ENCODE measurements at regions not wholly inside any gene's neighbourhood (a gene's known extent, or its start where the extent isn't known, plus 50 kb on each side); places are given as distances from the start of the nearest gene placed in this dataset.

DNA sequence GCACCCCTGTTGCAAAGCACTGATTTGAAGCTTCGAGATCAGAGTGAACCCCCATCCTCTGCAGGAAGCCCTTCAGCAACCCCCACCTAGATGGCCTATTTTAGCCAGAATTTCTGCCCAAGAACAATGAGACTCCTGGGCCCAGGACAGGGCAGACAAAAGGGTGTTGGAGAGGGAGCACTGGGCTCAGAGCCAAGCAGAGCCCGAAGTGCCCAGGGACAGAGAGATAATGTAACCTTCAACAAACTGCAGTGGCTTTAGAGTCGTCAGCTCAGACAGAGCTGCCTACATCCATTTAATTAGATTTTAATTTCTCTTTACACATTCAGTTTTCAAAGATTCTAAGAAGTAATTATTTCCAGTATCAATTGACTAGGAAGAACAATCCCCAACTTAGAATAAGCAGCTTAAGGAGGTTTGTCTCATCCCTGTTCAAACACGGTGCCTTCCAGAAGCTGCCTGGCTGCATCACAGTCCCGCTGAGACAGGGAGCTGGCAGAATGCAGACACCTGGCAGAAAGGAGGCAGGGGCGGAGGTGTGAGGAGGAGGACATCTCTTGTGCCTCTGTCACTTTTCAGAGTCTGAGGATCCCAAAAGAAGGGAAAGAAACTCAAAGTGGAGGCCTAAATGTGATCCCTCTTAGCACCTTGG is 504.9 kb upstream of the CCDC196 start (continued):
- TF ChIP-seq, protein P1, sequence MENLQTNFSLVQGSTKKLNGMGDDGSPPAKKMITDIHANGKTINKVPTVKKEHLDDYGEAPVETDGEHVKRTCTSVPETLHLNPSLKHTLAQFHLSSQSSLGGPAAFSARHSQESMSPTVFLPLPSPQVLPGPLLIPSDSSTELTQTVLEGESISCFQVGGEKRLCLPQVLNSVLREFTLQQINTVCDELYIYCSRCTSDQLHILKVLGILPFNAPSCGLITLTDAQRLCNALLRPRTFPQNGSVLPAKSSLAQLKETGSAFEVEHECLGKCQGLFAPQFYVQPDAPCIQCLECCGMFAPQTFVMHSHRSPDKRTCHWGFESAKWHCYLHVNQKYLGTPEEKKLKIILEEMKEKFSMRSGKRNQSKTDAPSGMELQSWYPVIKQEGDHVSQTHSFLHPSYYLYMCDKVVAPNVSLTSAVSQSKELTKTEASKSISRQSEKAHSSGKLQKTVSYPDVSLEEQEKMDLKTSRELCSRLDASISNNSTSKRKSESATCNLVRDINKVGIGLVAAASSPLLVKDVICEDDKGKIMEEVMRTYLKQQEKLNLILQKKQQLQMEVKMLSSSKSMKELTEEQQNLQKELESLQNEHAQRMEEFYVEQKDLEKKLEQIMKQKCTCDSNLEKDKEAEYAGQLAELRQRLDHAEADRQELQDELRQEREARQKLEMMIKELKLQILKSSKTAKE (IDR thresholded peaks at IDR 0.05; ENCODE audit: low read depth, poor library complexity, severe bottlenecking): no peak
- no peak for TF ChIP-seq MEF2A (IDR thresholded peaks at IDR 0.05; ENCODE audit: insufficient read depth, low read depth, low read length)
- TF ChIP-seq SREBF2 (IDR thresholded peaks at IDR 0.05; ENCODE audit: low read length): no peak
- no peak for TF ChIP-seq ATF7 (IDR thresholded peaks at IDR 0.05; ENCODE audit: low read depth)
- TF ChIP-seq, protein P2, sequence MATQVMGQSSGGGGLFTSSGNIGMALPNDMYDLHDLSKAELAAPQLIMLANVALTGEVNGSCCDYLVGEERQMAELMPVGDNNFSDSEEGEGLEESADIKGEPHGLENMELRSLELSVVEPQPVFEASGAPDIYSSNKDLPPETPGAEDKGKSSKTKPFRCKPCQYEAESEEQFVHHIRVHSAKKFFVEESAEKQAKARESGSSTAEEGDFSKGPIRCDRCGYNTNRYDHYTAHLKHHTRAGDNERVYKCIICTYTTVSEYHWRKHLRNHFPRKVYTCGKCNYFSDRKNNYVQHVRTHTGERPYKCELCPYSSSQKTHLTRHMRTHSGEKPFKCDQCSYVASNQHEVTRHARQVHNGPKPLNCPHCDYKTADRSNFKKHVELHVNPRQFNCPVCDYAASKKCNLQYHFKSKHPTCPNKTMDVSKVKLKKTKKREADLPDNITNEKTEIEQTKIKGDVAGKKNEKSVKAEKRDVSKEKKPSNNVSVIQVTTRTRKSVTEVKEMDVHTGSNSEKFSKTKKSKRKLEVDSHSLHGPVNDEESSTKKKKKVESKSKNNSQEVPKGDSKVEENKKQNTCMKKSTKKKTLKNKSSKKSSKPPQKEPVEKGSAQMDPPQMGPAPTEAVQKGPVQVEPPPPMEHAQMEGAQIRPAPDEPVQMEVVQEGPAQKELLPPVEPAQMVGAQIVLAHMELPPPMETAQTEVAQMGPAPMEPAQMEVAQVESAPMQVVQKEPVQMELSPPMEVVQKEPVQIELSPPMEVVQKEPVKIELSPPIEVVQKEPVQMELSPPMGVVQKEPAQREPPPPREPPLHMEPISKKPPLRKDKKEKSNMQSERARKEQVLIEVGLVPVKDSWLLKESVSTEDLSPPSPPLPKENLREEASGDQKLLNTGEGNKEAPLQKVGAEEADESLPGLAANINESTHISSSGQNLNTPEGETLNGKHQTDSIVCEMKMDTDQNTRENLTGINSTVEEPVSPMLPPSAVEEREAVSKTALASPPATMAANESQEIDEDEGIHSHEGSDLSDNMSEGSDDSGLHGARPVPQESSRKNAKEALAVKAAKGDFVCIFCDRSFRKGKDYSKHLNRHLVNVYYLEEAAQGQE (IDR thresholded peaks at IDR 0.05; ENCODE audit: low read depth, low read length): no peak
- TF ChIP-seq, protein P3, sequence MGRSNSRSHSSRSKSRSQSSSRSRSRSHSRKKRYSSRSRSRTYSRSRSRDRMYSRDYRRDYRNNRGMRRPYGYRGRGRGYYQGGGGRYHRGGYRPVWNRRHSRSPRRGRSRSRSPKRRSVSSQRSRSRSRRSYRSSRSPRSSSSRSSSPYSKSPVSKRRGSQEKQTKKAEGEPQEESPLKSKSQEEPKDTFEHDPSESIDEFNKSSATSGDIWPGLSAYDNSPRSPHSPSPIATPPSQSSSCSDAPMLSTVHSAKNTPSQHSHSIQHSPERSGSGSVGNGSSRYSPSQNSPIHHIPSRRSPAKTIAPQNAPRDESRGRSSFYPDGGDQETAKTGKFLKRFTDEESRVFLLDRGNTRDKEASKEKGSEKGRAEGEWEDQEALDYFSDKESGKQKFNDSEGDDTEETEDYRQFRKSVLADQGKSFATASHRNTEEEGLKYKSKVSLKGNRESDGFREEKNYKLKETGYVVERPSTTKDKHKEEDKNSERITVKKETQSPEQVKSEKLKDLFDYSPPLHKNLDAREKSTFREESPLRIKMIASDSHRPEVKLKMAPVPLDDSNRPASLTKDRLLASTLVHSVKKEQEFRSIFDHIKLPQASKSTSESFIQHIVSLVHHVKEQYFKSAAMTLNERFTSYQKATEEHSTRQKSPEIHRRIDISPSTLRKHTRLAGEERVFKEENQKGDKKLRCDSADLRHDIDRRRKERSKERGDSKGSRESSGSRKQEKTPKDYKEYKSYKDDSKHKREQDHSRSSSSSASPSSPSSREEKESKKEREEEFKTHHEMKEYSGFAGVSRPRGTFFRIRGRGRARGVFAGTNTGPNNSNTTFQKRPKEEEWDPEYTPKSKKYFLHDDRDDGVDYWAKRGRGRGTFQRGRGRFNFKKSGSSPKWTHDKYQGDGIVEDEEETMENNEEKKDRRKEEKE (IDR thresholded peaks at IDR 0.05): no peak
- TF ChIP-seq MTA2 (IDR thresholded peaks at IDR 0.05; ENCODE audit: low read depth): no peak
- TF ChIP-seq NR2F1 (conservative IDR thresholded peaks at IDR 0.05): no peak
- no peak for TF ChIP-seq KAT2A (conservative IDR thresholded peaks at IDR 0.05; ENCODE audit: control insufficient read depth, low read depth, low read length)

Measured in GM12878 (cell line).